GM10266 (cell line): ENCODE measurements at regions not wholly inside any gene's neighbourhood (a gene's known extent, or its start where the extent isn't known, plus 50 kb on each side); places are given as distances from the start of the nearest gene placed in this dataset.

ENCODE experiments used
- DNase-seq: peaks from one replicate; pipeline ENCODE4 v3.0.0; 2012; ENCODE audit errors: extremely low spot score
- TF ChIP-seq, protein P1 (sequence below): IDR thresholded peaks from 2 replicates; pipeline ENCODE4 v1.5.1; 2012; ENCODE audit warnings: mild to moderate bottlenecking, low read depth; ENCODE audit not compliant: control insufficient read depth, insufficient read depth; ENCODE audit errors: missing control alignments

DNA sequence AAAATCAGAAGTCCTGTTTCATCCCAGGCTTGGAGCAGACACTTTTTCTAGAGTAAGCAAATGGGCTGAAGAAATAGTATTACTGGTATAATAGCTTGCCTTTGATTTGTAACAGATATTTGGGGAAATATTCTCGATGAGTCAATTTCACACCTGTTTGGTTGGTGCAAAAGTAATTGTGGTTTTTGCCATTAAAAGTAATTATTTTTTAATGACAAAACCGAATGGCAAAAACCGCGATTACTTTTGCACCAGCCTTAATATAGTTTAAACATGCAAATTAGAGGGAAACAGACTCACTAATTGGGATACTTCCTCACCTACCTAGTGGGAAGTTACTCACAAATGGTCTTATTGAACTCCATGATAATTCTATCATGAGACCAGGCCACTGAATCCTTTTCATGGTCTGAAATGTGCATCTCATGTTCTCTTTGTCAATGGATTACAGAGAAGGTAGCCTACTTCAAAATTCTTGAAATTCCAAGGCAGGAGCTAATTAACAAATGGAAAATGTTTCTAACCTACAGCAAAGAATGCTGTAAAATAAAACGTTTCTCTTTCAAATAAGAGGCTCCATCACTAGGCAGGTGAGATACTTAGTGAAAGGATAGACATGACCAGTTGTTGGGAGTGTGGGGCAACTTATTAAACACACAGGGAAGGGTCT, 391.3 kb downstream of the EMP1 start:
- TF ChIP-seq, protein P1, sequence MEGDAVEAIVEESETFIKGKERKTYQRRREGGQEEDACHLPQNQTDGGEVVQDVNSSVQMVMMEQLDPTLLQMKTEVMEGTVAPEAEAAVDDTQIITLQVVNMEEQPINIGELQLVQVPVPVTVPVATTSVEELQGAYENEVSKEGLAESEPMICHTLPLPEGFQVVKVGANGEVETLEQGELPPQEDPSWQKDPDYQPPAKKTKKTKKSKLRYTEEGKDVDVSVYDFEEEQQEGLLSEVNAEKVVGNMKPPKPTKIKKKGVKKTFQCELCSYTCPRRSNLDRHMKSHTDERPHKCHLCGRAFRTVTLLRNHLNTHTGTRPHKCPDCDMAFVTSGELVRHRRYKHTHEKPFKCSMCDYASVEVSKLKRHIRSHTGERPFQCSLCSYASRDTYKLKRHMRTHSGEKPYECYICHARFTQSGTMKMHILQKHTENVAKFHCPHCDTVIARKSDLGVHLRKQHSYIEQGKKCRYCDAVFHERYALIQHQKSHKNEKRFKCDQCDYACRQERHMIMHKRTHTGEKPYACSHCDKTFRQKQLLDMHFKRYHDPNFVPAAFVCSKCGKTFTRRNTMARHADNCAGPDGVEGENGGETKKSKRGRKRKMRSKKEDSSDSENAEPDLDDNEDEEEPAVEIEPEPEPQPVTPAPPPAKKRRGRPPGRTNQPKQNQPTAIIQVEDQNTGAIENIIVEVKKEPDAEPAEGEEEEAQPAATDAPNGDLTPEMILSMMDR = no peak
- DNase-seq = no peak

DNA sequence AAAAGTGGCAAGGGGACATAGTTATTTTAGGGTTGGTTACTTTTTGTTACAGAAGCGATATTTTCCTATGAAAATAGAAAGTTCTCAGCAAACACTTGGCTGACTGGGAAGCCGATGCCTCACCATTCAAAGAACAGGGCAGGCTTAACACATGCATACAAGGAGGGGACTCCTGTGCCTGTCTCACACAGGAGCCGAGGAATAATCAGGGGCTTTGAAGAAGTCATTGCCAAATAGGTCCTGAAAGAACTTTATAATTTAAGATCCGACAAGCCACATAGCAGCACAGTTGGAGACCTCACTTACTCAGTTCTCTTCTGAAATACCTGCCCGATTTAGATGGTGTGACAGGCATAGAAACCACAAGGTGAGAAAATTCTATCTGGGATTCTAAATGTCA, 389.8 kb downstream of the EMP1 start:
- DNase-seq = no peak
- TF ChIP-seq, protein P1 = no peak

DNA sequence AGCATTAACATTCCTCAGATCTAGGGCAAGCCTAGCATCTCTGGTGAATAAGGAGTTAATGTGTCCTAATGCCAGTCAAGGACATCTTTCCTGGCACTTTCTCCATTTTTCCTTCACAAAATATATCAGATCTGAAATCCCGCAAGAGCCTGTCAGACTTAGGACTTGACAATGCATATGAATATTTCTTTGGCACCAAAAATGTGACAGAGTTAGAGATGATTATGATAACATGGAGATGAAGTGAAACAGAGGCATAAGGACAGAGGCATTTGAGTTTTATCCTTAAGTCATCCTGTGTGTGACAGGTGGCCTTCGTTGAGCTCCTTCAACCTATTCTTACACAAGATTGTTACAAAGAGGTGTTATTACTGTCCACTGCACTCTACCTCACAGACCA, 388.0 kb downstream of the EMP1 start:
- no peak for DNase-seq
- TF ChIP-seq, protein P1 = no peak

DNA sequence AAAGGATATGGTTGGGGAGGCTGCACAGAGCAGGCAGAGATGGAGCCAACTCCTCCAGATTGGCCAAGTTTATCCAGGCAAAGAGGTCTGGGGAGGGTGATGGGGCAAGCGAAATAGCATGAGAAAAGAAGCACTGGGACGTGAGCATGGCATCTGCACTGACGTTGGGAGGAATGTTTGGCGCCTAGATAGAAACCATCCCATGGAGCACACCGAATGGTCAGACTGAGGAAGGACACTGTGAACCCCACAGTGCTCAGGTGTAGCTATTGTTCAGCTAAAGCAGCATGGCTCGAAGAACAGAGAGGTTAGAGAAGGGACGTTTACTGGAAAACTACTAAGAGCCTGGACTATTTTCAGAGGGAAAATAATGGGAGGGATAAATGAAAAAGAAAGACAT, 387.1 kb downstream of the EMP1 start:
- TF ChIP-seq, protein P1 = no peak
- DNase-seq = no peak

DNA sequence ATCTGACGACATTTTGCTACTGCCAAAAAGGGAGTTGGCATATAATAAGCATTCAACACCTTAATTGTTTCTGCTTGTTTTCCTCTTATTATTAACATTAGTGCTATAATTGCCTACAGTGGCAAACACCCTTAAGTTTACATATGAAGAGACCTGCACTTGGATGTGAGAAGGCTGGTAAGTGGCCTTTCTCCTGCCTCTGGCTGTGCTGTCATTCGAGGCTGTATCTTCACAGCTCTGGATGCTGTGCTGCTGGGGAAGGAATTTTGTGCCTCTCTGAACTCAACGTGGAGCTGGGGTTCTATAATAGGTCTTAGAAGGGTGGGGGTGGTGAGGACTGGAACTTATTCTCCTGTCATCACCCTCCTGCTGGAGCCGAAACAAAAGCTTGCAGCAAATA, 385.9 kb downstream of the EMP1 start:
- TF ChIP-seq, protein P1 = no peak
- DNase-seq = no peak

DNA sequence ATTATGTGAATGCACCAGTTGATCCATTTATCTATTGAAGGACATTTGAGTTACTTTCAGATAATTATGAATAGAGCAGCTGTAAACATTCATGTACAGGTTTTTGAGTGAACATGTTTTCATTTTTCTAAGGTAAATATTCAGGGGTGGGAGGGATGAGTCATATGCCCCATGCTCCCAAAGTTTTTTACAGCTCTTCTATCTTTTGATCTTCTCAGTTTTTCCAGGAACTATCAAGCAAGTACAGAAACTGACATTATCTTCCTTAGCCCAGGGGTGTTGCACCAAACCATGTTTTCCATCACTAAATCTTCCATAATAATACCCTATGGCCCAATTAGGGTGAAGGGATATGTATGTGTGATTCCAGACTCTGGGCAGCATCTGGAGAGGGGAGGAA, 384.5 kb downstream of the EMP1 start:
- DNase-seq = no peak
- TF ChIP-seq, protein P1 = no peak

DNA sequence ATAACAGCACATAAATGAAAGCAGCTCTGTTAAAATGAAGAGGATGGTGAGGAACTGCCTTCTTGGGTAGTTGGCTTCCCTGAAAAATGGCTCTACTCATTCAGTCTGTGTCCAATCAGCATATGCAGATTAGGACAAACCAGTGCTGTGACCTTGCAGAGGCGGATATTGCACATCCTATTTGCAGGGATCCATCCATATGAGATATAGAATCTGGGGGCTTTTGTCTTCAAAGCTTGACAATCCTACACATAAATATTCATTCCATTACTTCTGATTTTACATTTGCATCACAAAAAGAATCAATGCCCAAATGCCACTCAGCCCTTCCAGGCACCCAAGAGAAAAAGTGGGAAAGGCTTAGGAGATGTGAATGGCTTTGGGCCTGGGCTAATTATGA, 383.7 kb downstream of the EMP1 start:
- DNase-seq = no peak
- TF ChIP-seq, protein P1 = no peak
